Frontal cortex (tissue), 3 donors: ENCODE measurements at regions not wholly inside any gene's neighbourhood (a gene's known extent, or its start where the extent isn't known, plus 50 kb on each side); places are given as distances from the start of the nearest gene placed in this dataset.

Source experiments
- DNase-seq, 2 donors: peaks; one replicate each; pipeline ENCODE4 v3.0.0; 2012; ENCODE audit warnings: low spot score in 2 of 2
- FAIRE-seq: peaks from 2 replicates; lab custom pipeline; 2012; peaks lifted over from hg19 to GRCh38; lab: Jason Lieb, UNC
- donor health status: control.
- donor health status: control.
- donor health status: control.

DNA sequence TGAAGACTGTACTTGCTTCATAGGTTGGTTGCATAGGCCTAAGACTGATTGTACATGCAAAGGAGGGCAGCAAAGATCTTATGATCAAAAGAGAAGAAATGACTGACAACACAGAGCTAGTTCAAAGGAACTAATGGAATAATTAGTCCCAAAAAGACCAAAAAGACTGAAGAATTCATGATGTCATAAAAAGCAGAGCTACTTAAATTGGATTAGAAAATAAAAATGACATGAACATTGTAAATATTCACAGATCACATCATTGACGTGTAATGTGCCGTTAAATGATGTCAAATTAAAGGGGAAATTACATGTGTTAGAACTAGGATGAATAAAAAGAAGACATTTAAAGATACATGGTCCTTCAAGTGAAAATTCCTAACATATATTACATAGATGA is 616.8 kb downstream of the NR4A2 start:
- FAIRE-seq, result no peak
- no peak for DNase-seq

- FAIRE-seq (peak; percentile 60), DNase-seq (no peak)
These were observed 617.5 kb downstream of the NR4A2 start for GRCh38 chr2:155714983-155715382.

DNA sequence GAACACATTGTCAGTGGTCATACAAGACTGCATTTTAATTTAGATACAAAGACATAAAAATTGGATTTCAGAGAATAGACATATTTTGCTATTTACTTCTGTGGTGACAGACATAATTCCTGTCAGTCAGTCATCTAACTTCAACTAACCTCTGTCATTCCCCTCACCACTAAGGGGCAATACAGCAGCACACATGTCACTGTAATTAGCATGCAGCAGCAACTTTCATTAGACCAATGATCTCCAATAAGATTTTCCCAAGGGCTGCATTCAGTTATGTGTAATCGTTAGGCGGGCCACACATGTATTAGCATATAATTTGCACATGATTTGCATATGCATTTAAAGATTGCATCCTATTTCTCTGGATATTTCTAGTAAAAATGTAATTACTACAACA is 624.5 kb downstream of the NR4A2 start:
- no peak for FAIRE-seq
- DNase-seq, result no peak

DNA sequence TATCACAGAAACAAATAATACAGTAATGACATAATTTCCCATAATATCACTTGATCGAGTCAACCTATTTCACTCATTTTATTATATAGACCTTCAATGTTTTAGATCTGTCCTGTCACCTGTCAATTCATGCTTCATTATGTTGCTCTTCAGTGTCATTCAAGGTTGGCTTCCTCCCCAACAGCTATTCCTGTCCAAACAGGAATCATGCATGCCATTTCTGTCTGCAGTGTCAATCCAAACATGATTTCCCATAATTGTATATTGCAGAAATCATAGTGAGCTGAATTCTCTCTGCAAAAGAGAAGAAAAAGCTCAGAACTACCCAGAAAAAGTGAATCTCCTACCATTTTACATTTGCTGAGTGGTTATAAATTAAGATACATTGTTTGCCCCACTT is 628.6 kb downstream of the NR4A2 start:
- DNase-seq (no peak), FAIRE-seq (no peak)

DNA sequence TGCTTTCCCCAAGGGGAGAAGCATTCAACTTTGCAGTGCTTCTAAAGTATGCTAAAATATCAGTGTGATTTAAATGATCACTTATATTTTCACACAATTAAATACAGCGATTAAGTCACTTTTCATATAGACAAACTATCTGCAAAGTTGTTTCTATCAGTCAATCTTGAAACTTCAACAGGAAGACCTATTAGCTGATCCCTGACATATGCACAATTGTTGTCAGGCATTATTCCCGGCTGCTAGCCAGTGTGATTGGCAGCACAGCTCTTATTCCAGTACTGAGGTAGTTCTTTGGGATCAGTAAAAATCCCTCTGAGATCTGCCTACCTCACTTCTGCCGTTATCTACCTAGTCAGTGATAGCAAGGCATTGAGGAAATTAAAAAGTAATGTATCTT is 629.5 kb downstream of the NR4A2 start:
- FAIRE-seq (no peak), DNase-seq (no peak)

- DNase-seq, result no peak
- FAIRE-seq, result no peak
These were observed 630.8 kb downstream of the NR4A2 start for GRCh38 chr2:155701721-155702120.

- no peak for DNase-seq
- FAIRE-seq, result peak; percentile 50
These were observed 636.0 kb downstream of the NR4A2 start for GRCh38 chr2:155696571-155696970.

GRCh38 chr2:155695505-155695904 is 637.0 kb downstream of the NR4A2 start:
- no peak for DNase-seq
- no peak for FAIRE-seq

DNA sequence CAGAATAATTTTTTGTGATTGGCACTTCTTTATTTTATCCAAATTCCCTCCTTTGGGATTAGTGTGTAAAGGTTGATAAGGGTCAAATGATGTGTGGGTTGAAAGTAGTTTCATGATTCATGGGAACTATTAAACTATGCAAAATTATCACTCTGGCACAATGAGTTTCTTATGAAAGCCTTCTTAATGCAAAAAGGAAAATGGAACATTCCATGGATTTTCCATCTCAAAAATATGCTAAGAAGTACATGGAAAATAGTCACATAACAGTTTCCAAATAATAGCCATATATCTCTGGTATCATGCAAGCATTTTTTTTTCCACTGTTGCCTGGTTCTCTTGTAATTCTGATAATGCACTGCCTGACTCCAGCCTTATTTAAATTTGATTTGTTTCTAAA is 639.7 kb downstream of the NR4A2 start:
- no peak for DNase-seq
- no peak for FAIRE-seq

GRCh38 chr2:155692106-155692505 is 640.4 kb downstream of the NR4A2 start:
- no peak for FAIRE-seq
- DNase-seq, result no peak

GRCh38 chr2:155690785-155691184 is 641.7 kb downstream of the NR4A2 start:
- DNase-seq (no peak), FAIRE-seq (no peak)

DNA sequence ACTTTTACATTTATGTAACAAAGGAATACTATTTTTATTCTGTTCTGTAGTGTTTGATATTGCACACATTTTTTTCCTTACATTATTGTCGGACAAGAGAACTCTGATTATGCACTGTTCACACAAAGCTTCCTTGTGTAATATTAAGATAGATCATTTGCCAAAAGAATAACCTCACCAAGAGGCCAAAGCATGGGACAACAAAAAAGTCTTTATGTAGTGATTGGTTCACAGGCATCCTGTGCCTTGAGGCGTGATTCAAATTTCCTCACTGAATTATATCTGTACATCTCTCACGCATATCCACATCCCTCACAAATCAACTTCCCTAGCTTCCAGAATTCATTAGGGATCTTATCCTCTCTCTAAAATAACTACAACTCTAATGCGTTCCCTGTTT is 642.7 kb downstream of the NR4A2 start:
- DNase-seq (no peak), FAIRE-seq (peak; percentile 76)

GRCh38 chr2:155687181-155687580 is 645.3 kb downstream of the NR4A2 start:
- no peak for FAIRE-seq

GRCh38 chr2:155679647-155680046 is 652.9 kb downstream of the NR4A2 start:
- FAIRE-seq (no peak), DNase-seq (no peak)

More at GRCh38 chr2:155687181-155687580, 645.3 kb downstream of the NR4A2 start:
- DNase-seq, result no peak

- FAIRE-seq, result no peak
- DNase-seq, result no peak
These were observed 656.6 kb downstream of the NR4A2 start for GRCh38 chr2:155675920-155676319.

DNA sequence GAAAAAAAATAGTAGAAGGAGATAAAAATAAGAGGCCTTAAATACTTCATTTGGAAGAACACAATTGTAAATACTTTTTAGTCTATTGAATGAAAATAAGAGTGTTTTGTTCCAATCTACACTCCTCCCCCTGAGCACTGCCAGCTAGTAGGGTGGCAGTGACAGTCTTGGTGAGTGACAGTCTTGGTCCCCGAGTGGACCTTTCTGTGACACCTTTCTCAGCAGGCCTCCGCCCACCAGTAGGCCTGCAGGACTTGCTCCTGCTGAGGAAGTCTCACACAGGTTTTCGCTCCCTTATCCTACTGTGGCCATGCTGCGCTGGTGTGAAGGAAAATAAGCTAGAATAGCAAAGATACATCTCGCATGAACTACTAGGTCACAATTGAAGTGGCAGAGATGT is 666.8 kb downstream of the NR4A2 start:
- FAIRE-seq, result no peak
- DNase-seq, result no peak

- no peak for FAIRE-seq
- no peak for DNase-seq
These were observed 669.3 kb downstream of the NR4A2 start for GRCh38 chr2:155663265-155663664.

DNA sequence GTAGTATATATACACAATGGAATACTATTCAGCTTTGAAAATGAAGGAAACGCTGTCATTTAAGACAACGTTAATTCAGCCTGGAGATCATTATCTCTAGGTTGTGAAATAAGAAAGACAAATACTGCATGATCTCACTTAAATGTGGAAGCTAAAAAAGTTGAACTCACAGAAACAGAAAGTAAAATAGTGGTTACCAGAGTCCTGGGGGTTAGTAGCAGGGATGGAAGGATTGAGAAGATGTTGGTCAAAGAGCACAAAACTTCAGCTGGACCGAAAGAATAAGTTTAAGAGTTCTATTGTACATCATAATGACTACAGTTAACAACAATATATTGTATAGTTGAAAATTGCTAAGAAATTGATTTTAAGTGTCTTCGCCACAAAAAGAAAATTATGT is 670.3 kb downstream of the NR4A2 start:
- FAIRE-seq (no peak), DNase-seq (no peak)

DNA sequence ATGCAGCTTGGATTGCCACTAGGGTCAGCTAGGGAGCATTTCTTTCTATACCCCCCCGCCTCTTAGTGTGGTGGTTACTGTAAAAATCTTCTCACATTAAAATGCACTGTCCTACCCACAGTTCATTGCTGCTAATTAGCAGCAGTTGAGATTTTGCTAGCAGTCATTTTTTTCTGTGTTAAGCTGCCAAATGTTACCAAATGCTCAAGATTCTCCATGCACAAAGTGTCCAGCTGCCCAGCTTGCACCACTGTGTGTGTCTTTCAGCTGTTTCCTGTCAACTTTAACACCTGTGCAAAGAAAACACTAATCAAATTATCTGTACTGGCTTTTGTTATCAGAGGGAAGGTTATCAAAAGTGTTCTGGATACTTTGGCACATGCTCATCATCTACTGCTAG is 679.3 kb downstream of the NR4A2 start:
- DNase-seq (no peak), FAIRE-seq (no peak)

- no peak for FAIRE-seq
These were observed 680.7 kb downstream of the NR4A2 start for GRCh38 chr2:155651851-155652250.

GRCh38 chr2:155645791-155646190 is 686.7 kb downstream of the NR4A2 start:
- FAIRE-seq (no peak), DNase-seq (no peak)

More at GRCh38 chr2:155651851-155652250, 680.7 kb downstream of the NR4A2 start:
- no peak for DNase-seq

DNA sequence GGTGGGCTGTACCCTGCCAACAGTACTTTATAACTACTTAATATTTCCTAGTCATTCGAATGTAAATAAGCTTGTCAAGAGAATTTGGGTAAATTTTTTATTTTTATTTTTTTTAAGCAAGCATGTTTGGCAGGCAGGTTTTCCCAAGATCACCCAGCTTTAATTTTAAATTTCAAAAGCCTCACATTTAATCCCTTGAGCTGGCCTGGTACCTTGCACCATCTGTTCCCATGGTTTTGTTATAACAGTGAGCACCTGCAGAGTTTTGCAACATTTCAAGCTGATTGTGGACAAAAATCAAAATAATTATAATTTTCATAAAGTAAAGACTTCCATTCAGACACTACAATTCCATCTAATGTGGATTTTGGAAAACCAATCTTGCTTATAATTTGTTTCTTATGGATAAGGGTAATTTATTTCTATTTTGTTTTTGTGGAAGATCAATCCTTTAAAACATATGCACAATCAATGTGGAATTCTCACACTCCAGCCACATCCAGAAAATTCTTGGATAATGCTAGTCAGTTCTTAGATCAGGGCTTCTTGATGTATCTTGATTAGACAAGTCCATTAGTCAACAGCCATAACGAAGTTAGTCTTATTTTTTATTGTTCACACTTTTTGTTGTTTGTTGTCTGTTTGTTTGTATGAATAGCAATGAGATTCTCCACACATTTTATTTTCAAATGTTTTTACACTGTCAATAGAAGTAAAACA is 689.3 kb downstream of the NR4A2 start:
- no peak for FAIRE-seq

More for the DNA sequence above, 689.3 kb downstream of the NR4A2 start:
- no peak for DNase-seq
